IMR-90 (cell line): ENCODE measurements at regions not wholly inside any gene's neighbourhood (a gene's known extent, or its start where the extent isn't known, plus 50 kb on each side); places are given as distances from the start of the nearest gene placed in this dataset.

Experiments
- ATAC-seq: fragments of 200-7000 bp; cut with Tn5 transposase; 2 replicates; pipeline ENCODE4 v1.9.1; 2020; ENCODE audit warnings: low read depth, mild to moderate bottlenecking, moderate library complexity
- BruUV-seq: library from RNA; stranded (reverse); fragments of 400-500 nt; replicated peaks from 2 replicates; lab custom pipeline; 2021; lab: Mats Ljungman, UMichigan
- CTCF ChIA-PET: fragments of 300-600 bp; formaldehyde crosslinking; extraction: SDS; loops from one replicate; lab custom pipeline; 2021; ENCODE audit warnings: antibody characterized with exemption; lab: Yijun Ruan, JAX
- POLR2A ChIA-PET: fragments of 300-600 bp; sonication (Branson Sonifier 250); formaldehyde crosslinking; loops from one replicate; lab custom pipeline; 2022; ENCODE audit warnings: antibody characterized with exemption; ENCODE audit not compliant: unreplicated experiment; lab: Charles Lee
- DNase-seq: peaks from one replicate; pipeline ENCODE4 v3.0.0; 2013
- H2AFZ ChIP-seq: replicated peaks from 2 replicates; pipeline ENCODE3; 2013; ENCODE audit warnings: low read length, mild to moderate bottlenecking; ENCODE audit not compliant: poor library complexity
- H2AK5ac ChIP-seq: 2 replicates; pipeline ENCODE4 v1.6.1; 2013; ENCODE audit warnings: low read depth, low read length, inconsistent platforms
- H2AK9ac ChIP-seq: replicated peaks from 2 replicates; pipeline ENCODE3; 2013; ENCODE audit warnings: mild to moderate bottlenecking, low read depth, low read length, moderate library complexity; ENCODE audit not compliant: poor library complexity
- H2BK120ac ChIP-seq: 2 replicates; pipeline ENCODE4 v1.6.1; 2013; ENCODE audit warnings: low read depth, low read length, inconsistent platforms
- H2BK15ac ChIP-seq: 3 replicates; pipeline ENCODE4 v1.6.1; 2013; ENCODE audit warnings: low read depth, low read length, inconsistent platforms
- H2BK20ac ChIP-seq: 2 replicates; pipeline ENCODE4 v1.6.1; 2013; ENCODE audit warnings: low read depth, mild to moderate bottlenecking, inconsistent platforms, low read length, moderate library complexity
- H2BK5ac ChIP-seq: 2 replicates; pipeline ENCODE4 v1.6.1; 2013; ENCODE audit warnings: mild to moderate bottlenecking, low read depth, low read length, inconsistent platforms; ENCODE audit not compliant: poor library complexity, severe bottlenecking
- H3K14ac ChIP-seq: replicated peaks from 2 replicates; pipeline ENCODE4 v1.6.1; 2013; ENCODE audit warnings: low read depth, low read length, inconsistent platforms
- H3K18ac ChIP-seq: 2 replicates; pipeline ENCODE4 v1.6.1; 2013; ENCODE audit warnings: low read depth, low read length, control low read depth
- H3K23ac ChIP-seq: 2 replicates; pipeline ENCODE4 v1.6.1; 2013; ENCODE audit warnings: low read depth, low read length, inconsistent platforms
- H3K27ac ChIP-seq: 2 replicates; pipeline ENCODE4 v1.5.1; 2013; ENCODE audit warnings: mild to moderate bottlenecking, control low read depth, low read length; ENCODE audit not compliant: insufficient read depth
- H3K27me3 ChIP-seq: 2 replicates; pipeline ENCODE4 v1.6.1; 2013; ENCODE audit warnings: low read length; ENCODE audit not compliant: control insufficient read depth, insufficient read depth
- H3K36me3 ChIP-seq: 2 replicates; pipeline ENCODE4 v1.6.1; 2013; ENCODE audit warnings: low read length, mixed read lengths; ENCODE audit not compliant: control insufficient read depth, insufficient read depth
- H3K4ac ChIP-seq: 2 replicates; pipeline ENCODE4 v1.6.1; 2013; ENCODE audit warnings: low read depth, low read length, inconsistent platforms
- H3K4me1 ChIP-seq: 2 replicates; pipeline ENCODE4 v1.6.1; 2013; ENCODE audit warnings: low read length, mixed read lengths; ENCODE audit not compliant: control insufficient read depth, insufficient read depth
- H3K4me2 ChIP-seq: 2 replicates; pipeline ENCODE4 v1.6.1; 2013; ENCODE audit warnings: low read depth, mild to moderate bottlenecking, control low read depth, low read length, moderate library complexity
- H3K4me3 ChIP-seq: 2 replicates; pipeline ENCODE4 v1.5.1; 2013; ENCODE audit warnings: low read depth, mild to moderate bottlenecking, control low read depth, low read length, moderate library complexity; ENCODE audit not compliant: insufficient read depth
- H3K56ac ChIP-seq: 2 replicates; pipeline ENCODE4 v1.6.1; 2013; ENCODE audit warnings: low read length, inconsistent platforms; ENCODE audit not compliant: insufficient read depth; ENCODE audit errors: extremely low read depth
- H3K79me1 ChIP-seq, 2 experiments: 2 replicates each; pipeline ENCODE4 v1.6.1; 2013; ENCODE audit warnings: low read length in 2 of 2, inconsistent platforms in 1 of 2, low read depth in 1 of 2
- H3K9ac ChIP-seq: 2 replicates; pipeline ENCODE4 v1.6.1; 2013; ENCODE audit warnings: low read depth, low read length, control low read depth
- H3K9me1 ChIP-seq: 2 replicates; pipeline ENCODE4 v1.6.1; 2013; ENCODE audit warnings: low read length, inconsistent platforms; ENCODE audit not compliant: insufficient read depth
- H3K9me3 ChIP-seq: 2 replicates; pipeline ENCODE4 v1.6.1; 2013; ENCODE audit warnings: low read length; ENCODE audit not compliant: control insufficient read depth, insufficient read depth
- H4K20me1 ChIP-seq: 2 replicates; pipeline ENCODE4 v1.6.1; 2013; ENCODE audit warnings: low read length, inconsistent platforms; ENCODE audit not compliant: insufficient read depth
- H4K5ac ChIP-seq: 2 replicates; pipeline ENCODE4 v1.6.1; 2013; ENCODE audit warnings: mild to moderate bottlenecking, low read depth, low read length, control low read depth
- H4K8ac ChIP-seq, 2 experiments: 2 replicates each; pipeline ENCODE4 v1.6.1; 2013; ENCODE audit warnings: low read depth in 2 of 2, low read length in 2 of 2, control low read depth in 1 of 2, inconsistent platforms in 1 of 2
- H4K91ac ChIP-seq: 2 replicates; pipeline ENCODE4 v1.6.1; 2013; ENCODE audit warnings: low read depth, low read length, inconsistent platforms; ENCODE audit not compliant: insufficient read depth
- MAZ ChIP-seq: IDR thresholded peaks from 2 replicates; pipeline ENCODE4 v1.6.1; 2012; ENCODE audit warnings: low read depth, mild to moderate bottlenecking, low read length, improper control_type of control experiment, moderate library complexity, borderline replicate concordance
- RAD21 ChIP-seq: IDR thresholded peaks from 2 replicates; pipeline ENCODE4 v1.6.1; 2012; ENCODE audit warnings: low read length, improper control_type of control experiment
- RFX5 ChIP-seq: IDR thresholded peaks from 2 replicates; pipeline ENCODE4 v1.8.0; 2012; ENCODE audit warnings: low read depth, mild to moderate bottlenecking, low read length, moderate library complexity
- WGBS, 2 experiments: methylation state at CpG; one replicate each; pipeline versions ENCODE4 v1.1.5 to v1.1.7; 2013; ENCODE audit warnings: missing lambda C conversion rate in 2 of 2; ENCODE audit not compliant: insufficient read length in 1 of 2; ENCODE audit errors: extremely low coverage in 2 of 2; 5-methylcytosine and 5-hydroxymethylcytosine counted together
- dilution Hi-C: fragments of 300-500 bp; cut with HindIII; formaldehyde crosslinking; loops from one replicate; pipeline ENCODE4 v1.14.3; 2018; ENCODE audit warnings: low sequenced_read_pairs; ENCODE audit not compliant: unreplicated experiment
- in situ Hi-C: fragments of 300-500 bp; cut with MboI; formaldehyde crosslinking; loops from 3 replicates; pipeline ENCODE4 v1.14.3; 2019; ENCODE audit warnings: low sequenced_read_pairs, inconsistent platforms, mixed read lengths
- intact Hi-C: fragments of 100-400 bp; cut with micrococcal nuclease; formaldehyde crosslinking; loops from 2 replicates; pipeline ENCODE4 v1.10.0; 2022
- TF ChIP-seq, protein P1 (sequence below): fragments of 150-350 bp; IDR thresholded peaks from 2 replicates; pipeline ENCODE4 v1.6.1; 2016; ENCODE audit warnings: low read depth, mild to moderate bottlenecking, low read length, moderate library complexity, borderline replicate concordance
- TF ChIP-seq, protein P2 (sequence below): conservative IDR thresholded peaks from 2 replicates; pipeline ENCODE4 v1.5.1; 2012; ENCODE audit warnings: mild to moderate bottlenecking, low read depth, low read length, improper control_type of control experiment

DNA sequence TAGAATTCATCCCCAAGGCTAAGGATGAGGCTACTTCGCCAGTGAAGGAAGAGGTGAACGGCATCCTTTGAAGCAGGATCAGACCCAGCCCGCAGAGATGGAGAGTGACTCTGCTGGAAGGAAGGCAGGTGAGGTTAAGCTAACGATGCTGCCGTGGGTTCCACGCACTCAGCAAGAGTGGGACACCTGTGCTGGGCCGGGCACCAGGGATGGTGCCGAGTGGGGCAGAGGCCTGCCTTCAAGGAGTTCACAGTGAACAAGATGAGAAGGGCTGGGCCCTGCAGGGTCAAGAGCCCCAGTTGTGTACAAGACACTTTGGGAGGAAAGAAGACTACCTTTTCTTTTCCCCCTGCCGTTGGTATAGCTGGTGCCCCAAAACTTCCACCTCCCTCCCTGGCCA is 606.6 kb downstream of the LIG4 start:
- Histone ChIP-seq H3K9ac (no peak overlapping the region), H2BK5ac (no peak overlapping the region), H2BK15ac (no peak overlapping the region), H2AK5ac (no peak overlapping the region), H3K18ac (no peak overlapping the region), H3K27me3 (no peaks in the 10 kb centered on the region), H3K36me3 (no peaks in the 10 kb centered on the region), H3K14ac (no peak overlapping the region), H3K4me1 (no peaks in the 10 kb centered on the region), H3K4ac (no peak overlapping the region), H4K5ac (no peak overlapping the region), H3K23ac (no peak overlapping the region), H3K4me2 (no peak overlapping the region), H2BK20ac (no peak overlapping the region), H2BK120ac (no peak overlapping the region), H3K56ac (no peak overlapping the region), H2AFZ (no peak overlapping the region), H4K20me1 (no peaks in the 10 kb centered on the region), H2AK9ac (no peak overlapping the region), H4K8ac (no peak overlapping the region), H4K91ac (no peak overlapping the region), H3K79me1 (peaks cover 9 to 27% of the 10 kb centered on the region in 2 experiments; a peak in 3 of 4 replicates), H3K9me1 (no peaks in the 10 kb centered on the region; the same call in 1 of the 2 replicates), H3K9me3 (no peaks in the 10 kb centered on the region), H3K4me3 (no peak overlapping the region), H3K27ac (no peak overlapping the region)
- WGBS, 2 experiments, result 97% methylated on average over 6 of the region's 9 CpGs; no CpG with 5 or more reads in 1 of the 2 experiments
- BruUV-seq, result no TSS peak
- no peak for DNase-seq
- ChIA-PET CTCF (interaction anchor here (0.6 kb wide), 1 partner anchor 16 kb away, joined by 3 read pairs; no protein-coding TSS in a partner anchor), POLR2A (no interaction called here)
- ATAC-seq, result no peak
- dilution Hi-C loops (no loop called here), intact Hi-C loops (loop anchor here (2.0 kb wide), 1 partner anchor 20 kb away; no protein-coding TSS in a partner anchor), in situ Hi-C loops (no loop called here)
- TF ChIP-seq, protein P1, sequence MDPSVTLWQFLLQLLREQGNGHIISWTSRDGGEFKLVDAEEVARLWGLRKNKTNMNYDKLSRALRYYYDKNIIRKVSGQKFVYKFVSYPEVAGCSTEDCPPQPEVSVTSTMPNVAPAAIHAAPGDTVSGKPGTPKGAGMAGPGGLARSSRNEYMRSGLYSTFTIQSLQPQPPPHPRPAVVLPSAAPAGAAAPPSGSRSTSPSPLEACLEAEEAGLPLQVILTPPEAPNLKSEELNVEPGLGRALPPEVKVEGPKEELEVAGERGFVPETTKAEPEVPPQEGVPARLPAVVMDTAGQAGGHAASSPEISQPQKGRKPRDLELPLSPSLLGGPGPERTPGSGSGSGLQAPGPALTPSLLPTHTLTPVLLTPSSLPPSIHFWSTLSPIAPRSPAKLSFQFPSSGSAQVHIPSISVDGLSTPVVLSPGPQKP, result no peak
- TF ChIP-seq RAD21, result no peak
- no peak for TF ChIP-seq RFX5
- no peak for TF ChIP-seq MAZ
- TF ChIP-seq, protein P2, sequence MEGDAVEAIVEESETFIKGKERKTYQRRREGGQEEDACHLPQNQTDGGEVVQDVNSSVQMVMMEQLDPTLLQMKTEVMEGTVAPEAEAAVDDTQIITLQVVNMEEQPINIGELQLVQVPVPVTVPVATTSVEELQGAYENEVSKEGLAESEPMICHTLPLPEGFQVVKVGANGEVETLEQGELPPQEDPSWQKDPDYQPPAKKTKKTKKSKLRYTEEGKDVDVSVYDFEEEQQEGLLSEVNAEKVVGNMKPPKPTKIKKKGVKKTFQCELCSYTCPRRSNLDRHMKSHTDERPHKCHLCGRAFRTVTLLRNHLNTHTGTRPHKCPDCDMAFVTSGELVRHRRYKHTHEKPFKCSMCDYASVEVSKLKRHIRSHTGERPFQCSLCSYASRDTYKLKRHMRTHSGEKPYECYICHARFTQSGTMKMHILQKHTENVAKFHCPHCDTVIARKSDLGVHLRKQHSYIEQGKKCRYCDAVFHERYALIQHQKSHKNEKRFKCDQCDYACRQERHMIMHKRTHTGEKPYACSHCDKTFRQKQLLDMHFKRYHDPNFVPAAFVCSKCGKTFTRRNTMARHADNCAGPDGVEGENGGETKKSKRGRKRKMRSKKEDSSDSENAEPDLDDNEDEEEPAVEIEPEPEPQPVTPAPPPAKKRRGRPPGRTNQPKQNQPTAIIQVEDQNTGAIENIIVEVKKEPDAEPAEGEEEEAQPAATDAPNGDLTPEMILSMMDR, result no peak
